Vagina (tissue), 2 donors: ENCODE measurements at regions not wholly inside any gene's neighbourhood (a gene's known extent, or its start where the extent isn't known, plus 50 kb on each side); places are given as distances from the start of the nearest gene placed in this dataset.

Experiments used
- DNase-seq, 2 donors: peaks; one replicate each; pipeline ENCODE4 v3.0.0-alpha.2; 2017; ENCODE audit errors: extremely low spot score in 2 of 2
- H3K27ac ChIP-seq: fragments of 200-600 bp; sonication (generic); one replicate; pipeline ENCODE4 v1.5.1; 2019
- H3K27me3 ChIP-seq: fragments of 200-600 bp; sonication (generic); one replicate; pipeline ENCODE4 v1.5.1; 2019
- H3K36me3 ChIP-seq, 2 donors: fragments of 200-600 bp; sonication (generic); one replicate each; pipeline ENCODE4 v1.5.1; 2017 to 2019
- H3K4me1 ChIP-seq: fragments of 200-600 bp; sonication (generic); one replicate; pipeline ENCODE4 v1.5.1; 2019
- H3K4me3 ChIP-seq, 2 donors: fragments of 200-600 bp; sonication (generic); 1 replicate in 1 of 2; 2 replicates in 1 of 2; pipeline ENCODE4 v1.5.1; 2016 to 2019
- H3K9me3 ChIP-seq: fragments of 200-600 bp; sonication (generic); one replicate; pipeline ENCODE4 v1.5.1; 2019
- POLR2A ChIP-seq, 2 donors: fragments of 450-650 bp; IDR thresholded peaks; one replicate each; pipeline ENCODE4 v1.6.1; 2017; ENCODE audit warnings: antibody characterized with exemption in 2 of 2, mild to moderate bottlenecking in 2 of 2, moderate library complexity in 2 of 2
- POLR2AphosphoS5 ChIP-seq, 2 donors: sonication (generic); formaldehyde crosslinking; IDR thresholded peaks; one replicate each; pipeline ENCODE4 v1.9.0; 2017; ENCODE audit warnings: antibody characterized with exemption in 2 of 2, mild to moderate bottlenecking in 2 of 2, low read depth in 1 of 2; ENCODE audit not compliant: insufficient read depth in 1 of 2
- intact Hi-C: fragments of 100-400 bp; cut with DNase I; formaldehyde crosslinking; loops from one replicate; pipeline ENCODE4 v1.15.1; 2023
- TF ChIP-seq, protein P1 (sequence below), 3 experiments: fragments of 450-650 bp in 2 of 3; fragments of 200-600 bp in 1 of 3; sonication (generic) in 1 of 3; IDR thresholded peaks; one replicate each; pipeline ENCODE4 v1.5.1; 2017 to 2019; ENCODE audit warnings: antibody characterized with exemption in 3 of 3, mild to moderate bottlenecking in 2 of 3, moderate library complexity in 2 of 3

DNA sequence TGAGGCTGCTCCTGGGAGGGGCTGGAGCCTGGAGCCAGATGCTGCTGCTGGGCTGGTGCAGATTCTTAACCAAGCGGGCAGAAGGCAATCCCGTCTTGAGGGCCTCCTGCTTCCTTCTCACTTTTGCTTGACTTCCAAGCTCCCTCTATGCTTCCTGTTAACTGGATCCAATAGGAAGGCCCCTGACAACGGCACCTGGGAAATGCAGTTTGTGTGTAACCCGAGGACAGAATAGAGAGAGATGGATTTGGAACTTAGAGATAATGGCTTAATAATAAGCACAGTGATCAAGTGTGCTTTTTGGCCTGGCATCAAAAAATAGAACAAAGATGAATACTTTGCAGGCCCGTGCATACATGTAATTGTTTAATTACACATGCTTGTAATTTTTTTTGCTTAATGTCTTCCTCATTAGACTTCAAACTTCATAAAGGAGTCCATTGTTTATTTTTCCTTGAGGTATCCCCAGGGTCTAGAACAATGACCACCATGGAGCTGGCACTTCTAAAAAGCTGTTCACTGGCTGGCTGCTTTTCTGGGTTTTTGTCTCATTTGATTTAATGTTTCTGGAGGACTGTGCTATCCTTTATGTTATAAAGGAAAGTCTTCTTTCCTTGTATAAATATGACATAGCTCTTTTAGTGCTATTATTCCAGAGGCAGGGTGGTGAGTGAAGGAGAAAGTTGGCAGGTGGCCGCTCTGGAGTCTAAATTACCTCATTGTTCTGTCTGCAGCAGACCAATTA, 63.3 kb upstream of the MITF start:
- Histone ChIP-seq H3K36me3 (no peaks in the 10 kb centered on the region), H3K4me3 (no peak overlapping the region), H3K27me3 (no peaks in the 10 kb centered on the region), H3K9me3 (no peaks in the 10 kb centered on the region), H3K27ac (no peak overlapping the region), H3K4me1 (peaks cover 8% of the 10 kb centered on the region)
- no peak for DNase-seq
- intact Hi-C loops, result loop anchor here (10.0 kb wide), 1 partner anchor 511 kb away; no protein-coding TSS in a partner anchor
- TF ChIP-seq, protein P1, sequence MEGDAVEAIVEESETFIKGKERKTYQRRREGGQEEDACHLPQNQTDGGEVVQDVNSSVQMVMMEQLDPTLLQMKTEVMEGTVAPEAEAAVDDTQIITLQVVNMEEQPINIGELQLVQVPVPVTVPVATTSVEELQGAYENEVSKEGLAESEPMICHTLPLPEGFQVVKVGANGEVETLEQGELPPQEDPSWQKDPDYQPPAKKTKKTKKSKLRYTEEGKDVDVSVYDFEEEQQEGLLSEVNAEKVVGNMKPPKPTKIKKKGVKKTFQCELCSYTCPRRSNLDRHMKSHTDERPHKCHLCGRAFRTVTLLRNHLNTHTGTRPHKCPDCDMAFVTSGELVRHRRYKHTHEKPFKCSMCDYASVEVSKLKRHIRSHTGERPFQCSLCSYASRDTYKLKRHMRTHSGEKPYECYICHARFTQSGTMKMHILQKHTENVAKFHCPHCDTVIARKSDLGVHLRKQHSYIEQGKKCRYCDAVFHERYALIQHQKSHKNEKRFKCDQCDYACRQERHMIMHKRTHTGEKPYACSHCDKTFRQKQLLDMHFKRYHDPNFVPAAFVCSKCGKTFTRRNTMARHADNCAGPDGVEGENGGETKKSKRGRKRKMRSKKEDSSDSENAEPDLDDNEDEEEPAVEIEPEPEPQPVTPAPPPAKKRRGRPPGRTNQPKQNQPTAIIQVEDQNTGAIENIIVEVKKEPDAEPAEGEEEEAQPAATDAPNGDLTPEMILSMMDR (IDR thresholded peaks at IDR 0.05), result no peak
- TF ChIP-seq POLR2AphosphoS5 (IDR thresholded peaks at IDR 0.05; ENCODE audit: insufficient read depth in 1 of 2, low read depth in 1 of 2), result no peak
- TF ChIP-seq POLR2A (IDR thresholded peaks at IDR 0.05), result no peak

DNA sequence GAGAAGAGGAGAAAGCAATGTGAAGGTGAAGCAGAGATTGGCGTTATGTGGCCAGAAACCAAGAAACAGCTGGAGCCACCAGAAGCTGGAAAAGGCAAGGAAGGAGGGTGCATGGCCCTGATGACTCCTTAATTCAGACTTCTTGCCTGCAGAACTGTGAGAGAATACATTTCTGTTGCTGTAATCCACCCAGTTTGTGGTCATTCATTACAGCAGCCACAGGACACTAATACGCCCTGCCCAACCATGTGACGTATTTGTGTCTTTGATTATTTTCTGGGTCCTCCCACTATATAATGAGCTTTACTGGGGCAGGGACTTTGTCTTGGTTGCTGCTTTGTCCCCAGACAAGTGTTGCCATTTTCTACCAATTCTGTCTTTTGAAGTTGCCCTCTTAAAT, 64.5 kb upstream of the MITF start:
- intact Hi-C loops, result loop anchor here (10.0 kb wide), 1 partner anchor 510 kb away; no protein-coding TSS in a partner anchor
- no peak for DNase-seq
- no peaks in the 10 kb centered on the region for H3K27me3 ChIP-seq
- H3K9me3 ChIP-seq, result no peaks in the 10 kb centered on the region
- no peaks in the 10 kb centered on the region for H3K36me3 ChIP-seq
- TF ChIP-seq, protein P1 (IDR thresholded peaks at IDR 0.05), result no peak
- no peak for TF ChIP-seq POLR2A (IDR thresholded peaks at IDR 0.05)
- TF ChIP-seq POLR2AphosphoS5 (IDR thresholded peaks at IDR 0.05; ENCODE audit: insufficient read depth in 1 of 2, low read depth in 1 of 2), result no peak
- H3K27ac ChIP-seq, result no peak overlapping the region
- no peak overlapping the region for H3K4me3 ChIP-seq
- H3K4me1 ChIP-seq, result peaks cover 8% of the 10 kb centered on the region

DNA sequence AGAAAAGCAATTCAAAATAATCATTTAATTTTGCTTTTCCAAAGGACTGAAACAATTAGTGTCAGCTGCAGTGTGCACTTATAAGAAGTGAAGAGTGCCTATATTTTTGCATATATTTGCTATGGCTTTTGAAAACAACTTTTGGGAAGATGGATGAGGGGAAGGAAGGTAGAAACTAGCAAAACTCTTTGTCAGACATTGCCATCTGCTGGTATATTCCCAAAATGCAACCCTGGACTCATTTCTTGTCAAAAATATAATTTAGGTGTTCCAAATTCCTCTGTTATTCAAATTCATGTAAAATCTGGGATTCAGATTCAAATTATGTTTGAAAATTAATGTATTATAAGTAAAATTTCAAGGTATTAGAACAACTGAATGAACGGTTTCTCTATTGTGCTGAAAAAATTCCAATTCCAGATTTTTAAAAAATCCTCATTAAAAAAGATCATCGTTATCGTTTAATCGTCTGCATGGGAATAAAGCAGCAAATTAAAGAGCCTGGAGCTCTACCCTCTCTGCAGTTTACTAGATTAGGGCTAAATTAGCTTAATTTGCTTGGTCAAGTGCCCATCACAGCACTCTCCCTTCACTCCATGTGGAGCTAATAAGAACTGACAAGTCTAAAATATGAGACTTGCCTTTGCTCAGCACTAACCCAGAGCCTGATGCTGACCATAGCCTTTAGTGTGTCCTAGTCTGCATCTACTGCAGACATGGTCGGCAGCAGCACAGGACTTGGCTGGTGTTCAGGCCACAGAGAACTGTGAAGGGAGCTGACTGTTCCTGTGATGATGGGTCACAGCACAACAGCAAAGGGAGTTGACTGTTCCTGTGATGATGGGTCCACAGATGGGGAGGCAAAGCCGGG, 67.9 kb upstream of the MITF start:
- H3K27me3 ChIP-seq, result no peaks in the 10 kb centered on the region
- peaks cover 8% of the 10 kb centered on the region for H3K4me1 ChIP-seq
- no peak for DNase-seq
- intact Hi-C loops, result loop anchor here (10.0 kb wide), 1 partner anchor 507 kb away; no protein-coding TSS in a partner anchor
- TF ChIP-seq POLR2A (IDR thresholded peaks at IDR 0.05), result no peak
- TF ChIP-seq, protein P1 (IDR thresholded peaks at IDR 0.05), result peak; percentile 64 to 70 (median 67)
- H3K27ac ChIP-seq, result no peak overlapping the region
- H3K9me3 ChIP-seq, result no peaks in the 10 kb centered on the region
- H3K36me3 ChIP-seq, result no peaks in the 10 kb centered on the region
- no peak overlapping the region for H3K4me3 ChIP-seq

DNA sequence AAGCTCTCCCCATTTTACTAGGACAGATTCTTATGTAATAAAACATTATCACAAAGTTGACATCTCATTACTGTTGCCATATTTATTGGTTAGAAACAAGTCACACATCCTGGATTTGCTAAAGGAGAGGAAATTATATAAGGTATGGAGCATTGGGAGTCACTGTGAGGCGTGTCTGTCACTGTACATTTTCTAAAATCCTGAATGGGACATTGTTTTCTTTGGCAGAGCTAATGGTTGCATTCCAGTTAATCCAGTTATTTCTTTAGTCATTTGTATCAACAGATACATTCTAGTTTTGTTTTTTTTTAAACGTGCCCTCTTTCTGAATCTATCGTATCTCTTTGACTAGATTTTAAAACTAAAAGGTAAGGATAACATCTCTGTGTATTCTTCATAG, 70.2 kb upstream of the MITF start:
- intact Hi-C loops, result loop anchor here (10.0 kb wide), 1 partner anchor 214 kb away; no protein-coding TSS in a partner anchor

More for the DNA sequence above, 70.2 kb upstream of the MITF start:
- no peak for DNase-seq
- H3K4me1 ChIP-seq, result peaks cover 8% of the 10 kb centered on the region
- no peak overlapping the region for H3K4me3 ChIP-seq
- H3K9me3 ChIP-seq, result no peaks in the 10 kb centered on the region
- H3K27me3 ChIP-seq, result no peaks in the 10 kb centered on the region
- TF ChIP-seq, protein P1 (IDR thresholded peaks at IDR 0.05), result no peak
- TF ChIP-seq POLR2AphosphoS5 (IDR thresholded peaks at IDR 0.05; ENCODE audit: insufficient read depth in 1 of 2, low read depth in 1 of 2) (no peak), POLR2A (IDR thresholded peaks at IDR 0.05) (no peak)
- no peak overlapping the region for H3K27ac ChIP-seq
- H3K36me3 ChIP-seq, result no peaks in the 10 kb centered on the region
